Astrocyte (in vitro differentiated cells and primary cell): ENCODE measurements at regions not wholly inside any gene's neighbourhood (a gene's known extent, or its start where the extent isn't known, plus 50 kb on each side); places are given as distances from the start of the nearest gene placed in this dataset.

Source experiments
- CTCF ChIP-seq: IDR thresholded peaks from 2 replicates; pipeline ENCODE4 v1.5.1; 2011; ENCODE audit warnings: low read depth, mild to moderate bottlenecking, inconsistent platforms, low read length, moderate library complexity; ENCODE audit not compliant: insufficient read depth
- EZH2 ChIP-seq: IDR thresholded peaks from 2 replicates; pipeline ENCODE4 v1.6.1; 2012; ENCODE audit warnings: mild to moderate bottlenecking, low read length, inconsistent platforms; ENCODE audit not compliant: insufficient read depth

GRCh38 chrX:129115935-129116334, 407.4 kb downstream of the SMARCA1 start:
- TF ChIP-seq CTCF: no peak
- TF ChIP-seq EZH2: no peak
